GM21786 (cell line): ENCODE measurements at regions not wholly inside any gene's neighbourhood (a gene's known extent, or its start where the extent isn't known, plus 50 kb on each side); places are given as distances from the start of the nearest gene placed in this dataset.

Experiments used
- ATAC-seq: cut with Tn5 transposase; IDR thresholded peaks from one replicate; pipeline ENCODE4 v1.9.1; 2021; ENCODE audit not compliant: unreplicated experiment

DNA sequence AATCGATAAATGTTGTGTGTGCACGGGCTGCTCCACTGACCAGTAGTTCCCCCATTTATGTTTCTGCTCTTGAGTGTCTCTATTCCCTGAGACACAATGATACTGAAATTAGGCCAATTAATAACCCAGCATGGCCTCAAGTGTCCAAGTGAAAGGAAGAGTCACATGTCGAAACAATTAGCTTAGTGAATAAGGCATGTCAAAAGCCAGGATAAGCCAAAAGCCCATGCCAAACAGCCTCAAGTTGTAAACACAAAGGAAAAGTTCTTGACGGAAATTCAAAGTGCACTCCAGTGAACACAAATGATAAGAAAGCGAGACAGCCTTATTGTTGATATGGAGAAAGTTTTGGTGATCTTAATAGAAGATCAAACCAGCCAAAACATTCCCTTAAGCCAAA lies 167.1 kb upstream of the C1QTNF7 start:
- no peak for ATAC-seq

DNA sequence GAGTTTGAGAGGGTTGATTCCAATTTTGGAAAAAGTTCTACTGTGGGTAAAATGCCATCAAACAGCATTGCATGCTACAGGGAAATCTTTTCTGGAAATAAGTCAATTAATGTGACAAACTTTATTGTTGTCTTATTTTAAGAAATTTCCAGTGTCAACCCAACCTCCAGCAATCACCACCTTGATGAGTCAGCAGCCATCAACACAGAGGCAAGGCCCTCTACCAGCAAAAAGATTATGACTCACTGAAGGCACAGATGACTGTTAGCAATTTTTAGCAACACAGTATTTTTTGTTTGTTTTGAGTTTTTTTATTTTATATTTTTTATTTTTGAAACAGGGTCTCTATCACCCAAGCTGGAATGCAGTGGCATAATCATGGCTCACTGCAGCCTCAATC lies 165.4 kb upstream of the C1QTNF7 start:
- no peak for ATAC-seq

GRCh38 chr4:15270201-15270600 lies 157.6 kb upstream of the C1QTNF7 start:
- ATAC-seq = no peak

- no peak for ATAC-seq
Observed at GRCh38 chr4:15286041-15286440, 141.8 kb upstream of the C1QTNF7 start.

DNA sequence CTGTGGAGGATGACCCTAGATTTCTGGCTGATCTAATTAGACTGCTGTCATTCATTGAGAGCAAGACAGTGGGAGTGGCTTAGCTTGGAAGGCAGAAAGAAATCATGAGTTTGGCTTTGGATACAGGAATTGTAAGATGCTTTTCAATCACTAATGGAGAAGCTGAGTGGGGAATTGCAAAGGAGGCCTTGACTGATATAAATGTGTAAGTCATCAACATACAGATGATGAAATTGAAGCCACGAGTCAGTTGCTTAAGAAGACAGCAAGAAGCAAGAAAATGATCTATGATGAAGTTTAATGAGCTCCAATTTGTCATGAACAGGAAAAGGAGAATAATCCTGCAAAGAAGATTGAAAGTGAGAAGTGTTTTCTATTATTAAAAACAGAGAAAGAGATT lies 136.7 kb upstream of the C1QTNF7 start:
- no peak for ATAC-seq

GRCh38 chr4:15293711-15294110 lies 134.1 kb upstream of the C1QTNF7 start:
- ATAC-seq = no peak

DNA sequence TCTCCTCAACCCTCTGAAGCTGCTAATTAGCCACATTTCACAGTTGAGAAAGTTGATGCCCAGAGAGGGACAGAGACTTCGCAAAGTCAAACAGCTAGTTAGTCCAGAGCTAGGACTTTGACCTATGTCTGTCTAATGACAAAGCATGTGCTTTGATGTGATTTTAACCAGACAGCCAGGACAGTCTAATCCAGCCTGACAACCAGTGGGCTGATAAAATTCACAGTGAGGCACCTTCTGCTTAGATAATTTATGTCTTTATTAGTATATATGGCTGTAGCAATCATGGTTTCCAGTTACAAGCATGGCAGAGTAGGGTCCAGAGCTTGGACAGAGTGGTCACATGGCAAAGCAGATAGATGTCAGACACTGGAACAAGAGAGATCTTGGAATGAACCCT lies 133.6 kb upstream of the C1QTNF7 start:
- ATAC-seq = no peak

DNA sequence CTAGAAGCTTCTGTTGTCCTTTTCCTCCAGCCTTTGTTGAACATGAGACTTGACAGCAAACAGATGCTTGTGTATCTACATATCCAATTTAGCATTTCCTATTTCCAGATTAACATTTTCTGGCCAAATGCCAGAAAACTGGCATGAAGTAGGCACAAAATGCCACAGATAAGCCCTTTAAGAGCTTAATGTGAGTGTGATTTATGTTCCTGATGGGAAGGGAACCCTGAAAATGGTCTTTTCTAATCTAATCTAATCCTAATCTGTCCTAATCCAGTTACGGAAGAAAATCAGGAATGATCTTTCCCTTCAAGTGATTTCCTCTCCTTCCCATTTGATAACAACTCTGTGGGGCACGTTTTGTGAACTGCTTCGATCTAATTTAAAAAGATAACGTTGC lies 133.0 kb upstream of the C1QTNF7 start:
- no peak for ATAC-seq

- ATAC-seq = no peak
Observed at GRCh38 chr4:15295421-15296162, 132.2 kb upstream of the C1QTNF7 start.

DNA sequence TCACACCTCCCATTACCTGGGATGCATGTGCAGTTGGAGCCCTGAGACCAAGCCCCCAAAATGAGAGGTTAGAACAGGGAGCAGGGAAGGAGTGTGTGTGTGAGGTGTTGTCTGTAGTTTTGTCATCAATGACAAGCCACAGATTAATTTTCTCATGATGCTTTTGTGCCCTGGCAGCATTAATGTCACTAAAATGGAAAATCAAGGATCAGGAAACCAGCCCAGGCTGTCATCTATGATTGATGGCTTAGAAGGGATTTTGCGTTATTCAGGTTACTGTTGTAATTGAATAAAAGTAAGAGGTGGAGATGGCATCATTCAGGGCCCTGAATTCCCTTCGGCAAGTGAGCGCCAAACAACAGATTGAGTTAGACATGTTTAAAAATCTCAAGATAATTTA lies 130.5 kb upstream of the C1QTNF7 start:
- ATAC-seq = no peak

DNA sequence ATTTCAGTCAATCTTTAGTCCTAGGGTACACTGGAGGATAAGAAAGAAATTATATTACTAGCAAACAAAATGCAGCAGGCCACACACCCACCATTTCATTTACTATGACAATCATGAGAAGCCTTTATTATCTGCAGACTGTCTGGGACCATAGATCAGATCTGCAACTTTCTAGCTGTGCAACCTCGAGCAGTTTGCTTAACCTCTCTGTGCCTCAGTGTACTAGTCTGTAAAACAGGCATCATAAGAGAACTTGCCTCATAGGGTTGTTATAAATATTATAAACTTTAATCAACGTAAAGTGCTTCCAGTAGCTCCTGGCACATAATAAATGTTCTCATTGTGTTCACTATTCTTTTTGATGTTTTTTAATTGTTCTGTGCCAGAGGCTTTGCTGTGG lies 128.2 kb upstream of the C1QTNF7 start:
- no peak for ATAC-seq

- no peak for ATAC-seq
Observed at GRCh38 chr4:15303052-15303641, 124.7 kb upstream of the C1QTNF7 start.

GRCh38 chr4:15314974-15315373 lies 112.9 kb upstream of the C1QTNF7 start:
- no peak for ATAC-seq

DNA sequence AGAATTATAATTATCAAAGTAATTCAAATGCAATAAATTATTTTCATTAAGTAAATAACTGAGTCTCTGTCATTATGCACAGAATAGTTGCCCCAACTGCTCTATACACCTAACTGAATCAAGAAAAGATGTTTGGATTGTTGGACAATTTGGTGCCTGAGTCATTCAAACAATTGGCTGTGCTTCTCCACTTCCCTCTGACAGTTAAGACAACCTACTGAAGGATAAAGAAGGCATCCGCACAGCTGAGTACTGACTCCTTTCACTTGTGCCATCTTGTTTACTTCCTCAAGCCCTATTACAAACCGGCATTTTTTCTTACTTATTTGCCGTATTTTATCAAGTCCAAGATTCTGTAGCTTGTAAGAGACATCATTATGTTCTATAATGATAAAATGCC lies 110.6 kb upstream of the C1QTNF7 start:
- ATAC-seq = no peak

GRCh38 chr4:15318621-15319348 lies 109.0 kb upstream of the C1QTNF7 start:
- ATAC-seq = no peak

- ATAC-seq = no peak
Observed at GRCh38 chr4:15320121-15320678, 107.6 kb upstream of the C1QTNF7 start.

- no peak for ATAC-seq
Observed at GRCh38 chr4:15322006-15322405, 105.8 kb upstream of the C1QTNF7 start.

DNA sequence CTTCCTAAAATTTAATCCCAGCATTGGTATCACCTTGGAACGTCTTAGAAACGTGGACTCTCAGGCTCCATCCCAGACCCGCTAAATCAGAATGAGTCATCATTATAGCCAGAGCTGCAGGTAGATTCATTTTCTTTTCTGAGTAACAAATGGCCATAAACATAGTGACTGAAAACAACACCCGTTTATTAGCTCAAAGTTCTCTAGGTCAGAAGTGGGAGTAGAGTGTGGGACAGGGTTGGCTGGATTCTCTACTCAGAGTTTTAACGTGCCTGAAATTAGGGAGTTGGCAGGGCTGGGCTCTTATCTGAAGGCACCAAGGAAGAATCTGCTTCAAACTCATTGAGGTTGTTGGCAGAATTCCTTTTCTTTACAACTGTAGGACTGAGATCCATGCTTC lies 101.8 kb upstream of the C1QTNF7 start:
- no peak for ATAC-seq

DNA sequence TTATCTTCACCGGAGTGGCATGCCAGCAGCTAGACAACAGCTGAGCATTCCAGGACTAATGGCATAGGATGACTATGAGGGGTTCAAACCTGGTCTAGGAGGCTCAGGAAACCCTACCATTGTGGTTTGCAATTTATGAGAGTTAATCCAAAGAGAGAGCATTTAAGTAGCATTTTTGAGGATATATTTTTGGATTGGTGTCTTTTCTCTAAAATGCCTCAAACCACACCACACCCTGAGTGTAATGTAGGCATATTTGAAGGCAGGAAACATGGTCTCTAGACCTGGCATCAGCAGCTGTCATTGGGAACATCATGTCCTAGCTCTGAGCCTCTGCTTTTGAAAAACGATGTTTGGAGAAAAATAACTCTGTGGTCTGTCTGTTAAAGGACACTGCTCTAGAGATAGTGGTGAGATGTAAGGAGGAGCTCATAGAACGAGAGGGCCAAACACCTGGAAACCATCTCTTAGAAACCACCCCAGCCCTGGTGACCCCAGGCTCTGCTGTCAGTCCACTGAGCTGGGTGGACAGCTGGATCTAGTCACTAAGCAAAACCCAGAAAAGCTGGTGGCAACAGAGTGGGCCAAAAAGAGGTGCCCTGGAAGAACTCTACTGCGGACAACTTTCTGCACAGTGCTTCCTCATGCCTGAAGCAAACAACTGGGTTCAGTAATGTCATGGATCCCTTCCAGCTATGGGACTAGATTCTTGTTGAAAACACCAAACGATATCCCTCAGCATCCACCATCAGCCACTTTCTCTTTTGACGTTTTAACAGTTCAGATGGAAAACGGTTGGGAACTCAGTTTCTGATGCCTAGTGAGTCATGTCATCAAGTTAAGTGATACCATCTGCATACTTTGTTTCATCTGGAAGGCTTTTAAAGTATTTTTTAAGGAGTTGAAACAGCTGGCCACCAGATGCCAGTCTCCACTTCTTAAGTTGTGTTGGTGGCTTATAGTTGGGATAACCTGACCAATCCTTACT lies 100.2 kb upstream of the C1QTNF7 start:
- ATAC-seq = no peak

GRCh38 chr4:15331930-15332329 lies 95.9 kb upstream of the C1QTNF7 start:
- no peak for ATAC-seq

GRCh38 chr4:15332377-15332776 lies 95.5 kb upstream of the C1QTNF7 start:
- ATAC-seq = no peak
